ENCODE measurements at regions not wholly inside any gene's neighbourhood (a gene's known extent, or its start where the extent isn't known, plus 50 kb on each side); places are given as distances from the start of the nearest gene placed in this dataset.

- Histone ChIP-seq H3K9me3 (ENCODE audit: control insufficient read depth, insufficient read depth, low read depth, low read length) (no peaks in the 10 kb centered on the region), H3K4me1 (ENCODE audit: control insufficient read depth, insufficient read depth, low read length) (no peaks in the 10 kb centered on the region), H3K36me3 (ENCODE audit: control insufficient read depth, insufficient read depth, low read length) (no peaks in the 10 kb centered on the region), H3K27me3 (ENCODE audit: control insufficient read depth, insufficient read depth, low read length) (no peaks in the 10 kb centered on the region), H3K4me3 (ENCODE audit: low read depth in 2 of 2, low read length in 2 of 2) (no peak overlapping the region), H3K27ac (ENCODE audit: low read length) (no peak overlapping the region)
- DNase-seq (ENCODE audit: low read depth, low spot score) (no peak), ATAC-seq (no peak)
- in situ Hi-C loops (cut with HindIII; ENCODE audit: low pct_unique_long_range_greater_than_20kb, low sequenced_read_pairs) (no loop called here), intact Hi-C loops (cut with micrococcal nuclease; ENCODE audit: unreplicated experiment) (no loop called here)
- CTCF ChIA-PET: no interaction called here
- POLR2A ChIA-PET: no interaction called here
- no TSS peak for BruUV-seq (replicated peaks)
- TF ChIP-seq TCF7L2 (IDR thresholded peaks at IDR 0.05; ENCODE audit: low read depth, low read length) (no peak), CTCF (IDR thresholded peaks at IDR 0.05) (no peak), SIN3A (IDR thresholded peaks at IDR 0.05; ENCODE audit: borderline replicate concordance, insufficient read depth, low read depth, low read length) (no peak), POLR2AphosphoS5 (IDR thresholded peaks at IDR 0.05; ENCODE audit: low read depth, low read length) (no peak), REST (IDR thresholded peaks at IDR 0.05; ENCODE audit: insufficient read depth in 1 of 2, low read depth in 2 of 2, low read length in 1 of 2) (no peak)
These were observed 114.1 kb upstream of the SESN3 start for GRCh38 chr11:95344932-95345642.

- no peaks in the 10 kb centered on the region for H3K9me3 ChIP-seq (ENCODE audit: control insufficient read depth, insufficient read depth, low read depth, low read length)
- ATAC-seq: no peak
- no TSS peak for BruUV-seq (replicated peaks)
- intact Hi-C loops (cut with micrococcal nuclease; ENCODE audit: unreplicated experiment) (no loop called here), in situ Hi-C loops (cut with HindIII; ENCODE audit: low pct_unique_long_range_greater_than_20kb, low sequenced_read_pairs) (no loop called here)
- H3K36me3 ChIP-seq (ENCODE audit: control insufficient read depth, insufficient read depth, low read length): no peaks in the 10 kb centered on the region
- no peaks in the 10 kb centered on the region for H3K27me3 ChIP-seq (ENCODE audit: control insufficient read depth, insufficient read depth, low read length)
- CTCF ChIA-PET: no interaction called here
- POLR2A ChIA-PET: no interaction called here
- TF ChIP-seq POLR2AphosphoS5 (IDR thresholded peaks at IDR 0.05; ENCODE audit: low read depth, low read length): no peak
- TF ChIP-seq CTCF (IDR thresholded peaks at IDR 0.05): no peak
- no peak for TF ChIP-seq REST (IDR thresholded peaks at IDR 0.05; ENCODE audit: insufficient read depth in 1 of 2, low read depth in 2 of 2, low read length in 1 of 2)
- no peak for TF ChIP-seq TCF7L2 (IDR thresholded peaks at IDR 0.05; ENCODE audit: low read depth, low read length)
- no peaks in the 10 kb centered on the region for H3K4me1 ChIP-seq (ENCODE audit: control insufficient read depth, insufficient read depth, low read length)
- H3K4me3 ChIP-seq (ENCODE audit: low read depth in 2 of 2, low read length in 2 of 2): no peak overlapping the region
- DNase-seq (ENCODE audit: low read depth, low spot score): no peak
- H3K27ac ChIP-seq (ENCODE audit: low read length): no peak overlapping the region
These were observed 110.2 kb upstream of the SESN3 start for GRCh38 chr11:95341221-95341620.

Measured in Panc1 (cell line).